ENCODE measurements at regions not wholly inside any gene's neighbourhood (a gene's known extent, or its start where the extent isn't known, plus 50 kb on each side); places are given as distances from the start of the nearest gene placed in this dataset.

GRCh38 chr13:73449252-73449651 is 390.4 kb downstream of the KLF5 start:
- no peak for TF ChIP-seq USF2 (IDR thresholded peaks at IDR 0.05; ENCODE audit: low read depth, low read length)
- TF ChIP-seq RAD21 (IDR thresholded peaks at IDR 0.05; ENCODE audit: low read length): no peak
- no peak for TF ChIP-seq POLR2A (IDR thresholded peaks at IDR 0.05; ENCODE audit: low read depth, low read length)
- no peak for TF ChIP-seq BHLHE40 (IDR thresholded peaks at IDR 0.05; ENCODE audit: low read depth, low read length)
- TF ChIP-seq CTCF (conservative IDR thresholded peaks at IDR 0.05; ENCODE audit: low read depth, low read length): no peak
- TF ChIP-seq SMC3 (IDR thresholded peaks at IDR 0.05; ENCODE audit: low read depth, low read length): no peak
- TF ChIP-seq RFX5 (IDR thresholded peaks at IDR 0.05; ENCODE audit: low read depth, low read length): no peak
- TF ChIP-seq FOS (IDR thresholded peaks at IDR 0.05; ENCODE audit: low read depth, low read length): no peak
- TF ChIP-seq RCOR1 (IDR thresholded peaks at IDR 0.05; ENCODE audit: insufficient replicate concordance, low read length): no peak
- no peak for TF ChIP-seq MAFK (IDR thresholded peaks at IDR 0.05; ENCODE audit: low read depth, low read length)
